ENCODE measurements at regions not wholly inside any gene's neighbourhood (a gene's known extent, or its start where the extent isn't known, plus 50 kb on each side); places are given as distances from the start of the nearest gene placed in this dataset.

- no peak for TF ChIP-seq CTCF (IDR thresholded peaks at IDR 0.05)
- TF ChIP-seq POLR2A (IDR thresholded peaks at IDR 0.05): no peak
Measured at GRCh38 chr4:8761167-8761823, 110.3 kb downstream of the HMX1 start.

Measured in breast epithelium (tissue), 3 donors.